ENCODE measurements at regions not wholly inside any gene's neighbourhood (a gene's known extent, or its start where the extent isn't known, plus 50 kb on each side); places are given as distances from the start of the nearest gene placed in this dataset.

DNA sequence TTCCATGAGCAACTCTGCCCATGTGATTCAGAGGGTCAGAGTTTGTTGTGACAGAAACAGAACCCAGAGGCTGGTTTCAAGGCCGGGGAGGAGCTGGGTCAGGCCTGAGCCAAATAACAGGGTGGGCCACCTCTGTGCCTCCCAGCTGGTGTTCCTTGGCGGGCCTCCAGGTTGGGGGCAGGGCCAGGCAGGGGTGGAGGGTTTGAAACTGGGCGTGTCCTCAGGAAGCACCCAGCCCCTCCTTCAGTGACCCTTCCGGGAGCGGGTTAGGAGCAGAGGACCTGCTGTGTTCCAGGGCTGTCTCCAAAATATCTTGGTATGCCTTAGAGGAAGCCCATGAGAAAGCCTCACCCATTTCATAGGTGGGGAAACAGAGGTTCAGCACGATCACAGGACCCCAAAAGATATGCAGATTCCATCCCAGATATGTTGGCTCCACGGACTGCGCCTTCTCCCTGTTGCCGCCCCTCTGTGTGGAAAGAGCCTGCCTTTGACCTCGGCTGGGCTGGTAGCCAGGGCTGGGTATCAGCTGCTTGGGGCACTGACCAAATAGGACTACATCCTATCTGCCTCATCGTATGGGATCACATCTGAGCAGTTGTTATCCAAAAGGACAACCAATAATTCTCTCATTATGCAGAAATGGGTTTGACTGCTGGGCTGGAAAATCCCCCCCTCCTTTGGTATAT lies 74.8 kb upstream of the GLI2 start:
- no peak overlapping the region for H3K4me3 ChIP-seq (ENCODE audit: insufficient read depth, low read length)
- peaks cover 3% of the 10 kb centered on the region for H3K4me1 ChIP-seq (ENCODE audit: insufficient read depth, low read length)
- H2AFZ ChIP-seq (ENCODE audit: low read length) = no peak overlapping the region
- no peaks in the 10 kb centered on the region for H3K9me3 ChIP-seq (ENCODE audit: low read depth, low read length)
- no peaks in the 10 kb centered on the region for H3K79me2 ChIP-seq (ENCODE audit: insufficient read depth, low read length)
- TF ChIP-seq, protein P1, sequence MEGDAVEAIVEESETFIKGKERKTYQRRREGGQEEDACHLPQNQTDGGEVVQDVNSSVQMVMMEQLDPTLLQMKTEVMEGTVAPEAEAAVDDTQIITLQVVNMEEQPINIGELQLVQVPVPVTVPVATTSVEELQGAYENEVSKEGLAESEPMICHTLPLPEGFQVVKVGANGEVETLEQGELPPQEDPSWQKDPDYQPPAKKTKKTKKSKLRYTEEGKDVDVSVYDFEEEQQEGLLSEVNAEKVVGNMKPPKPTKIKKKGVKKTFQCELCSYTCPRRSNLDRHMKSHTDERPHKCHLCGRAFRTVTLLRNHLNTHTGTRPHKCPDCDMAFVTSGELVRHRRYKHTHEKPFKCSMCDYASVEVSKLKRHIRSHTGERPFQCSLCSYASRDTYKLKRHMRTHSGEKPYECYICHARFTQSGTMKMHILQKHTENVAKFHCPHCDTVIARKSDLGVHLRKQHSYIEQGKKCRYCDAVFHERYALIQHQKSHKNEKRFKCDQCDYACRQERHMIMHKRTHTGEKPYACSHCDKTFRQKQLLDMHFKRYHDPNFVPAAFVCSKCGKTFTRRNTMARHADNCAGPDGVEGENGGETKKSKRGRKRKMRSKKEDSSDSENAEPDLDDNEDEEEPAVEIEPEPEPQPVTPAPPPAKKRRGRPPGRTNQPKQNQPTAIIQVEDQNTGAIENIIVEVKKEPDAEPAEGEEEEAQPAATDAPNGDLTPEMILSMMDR (IDR thresholded peaks at IDR 0.05; ENCODE audit: extremely low read depth, low read depth, low read length) = no peak
- H3K27me3 ChIP-seq (ENCODE audit: insufficient read depth, low read length) = no peaks in the 10 kb centered on the region
- DNase-seq (ENCODE audit: insufficient read length, low spot score, missing footprints) = no peak
- no peaks in the 10 kb centered on the region for H4K20me1 ChIP-seq (ENCODE audit: insufficient read depth, low read length)
- H3K4me2 ChIP-seq (ENCODE audit: insufficient read depth, low read length) = peak overlapping the region; percentile 28
- no peak overlapping the region for H3K27ac ChIP-seq (ENCODE audit: low read depth, low read length)
- no peaks in the 10 kb centered on the region for H3K36me3 ChIP-seq (ENCODE audit: insufficient read depth, low read length)

GRCh38 chr2:120661551-120661950 lies 74.1 kb upstream of the GLI2 start:
- H3K36me3 ChIP-seq (ENCODE audit: insufficient read depth, low read length) = no peaks in the 10 kb centered on the region
- peaks cover 4% of the 10 kb centered on the region for H3K9me3 ChIP-seq (ENCODE audit: low read depth, low read length)
- H3K79me2 ChIP-seq (ENCODE audit: insufficient read depth, low read length) = no peaks in the 10 kb centered on the region
- no peak for DNase-seq (ENCODE audit: insufficient read length, low spot score, missing footprints)
- H4K20me1 ChIP-seq (ENCODE audit: insufficient read depth, low read length) = no peaks in the 10 kb centered on the region
- no peak overlapping the region for H3K4me3 ChIP-seq (ENCODE audit: insufficient read depth, low read length)
- TF ChIP-seq, protein P1 (IDR thresholded peaks at IDR 0.05; ENCODE audit: extremely low read depth, low read depth, low read length) = no peak
- H2AFZ ChIP-seq (ENCODE audit: low read length) = peak overlapping the region; percentile 2
- peaks cover 3% of the 10 kb centered on the region for H3K4me1 ChIP-seq (ENCODE audit: insufficient read depth, low read length)
- peak overlapping the region; percentile 28 for H3K4me2 ChIP-seq (ENCODE audit: insufficient read depth, low read length)
- H3K27ac ChIP-seq (ENCODE audit: low read depth, low read length) = no peak overlapping the region
- no peaks in the 10 kb centered on the region for H3K27me3 ChIP-seq (ENCODE audit: insufficient read depth, low read length)

GRCh38 chr2:120662046-120662445 lies 73.6 kb upstream of the GLI2 start:
- TF ChIP-seq, protein P1 (IDR thresholded peaks at IDR 0.05; ENCODE audit: extremely low read depth, low read depth, low read length) = no peak
- DNase-seq (ENCODE audit: insufficient read length, low spot score, missing footprints) = no peak
- Histone ChIP-seq H3K36me3 (ENCODE audit: insufficient read depth, low read length) (no peaks in the 10 kb centered on the region), H4K20me1 (ENCODE audit: insufficient read depth, low read length) (no peaks in the 10 kb centered on the region), H3K4me1 (ENCODE audit: insufficient read depth, low read length) (peaks cover 3% of the 10 kb centered on the region), H3K9me3 (ENCODE audit: low read depth, low read length) (peaks cover 6% of the 10 kb centered on the region), H2AFZ (ENCODE audit: low read length) (no peak overlapping the region), H3K27me3 (ENCODE audit: insufficient read depth, low read length) (no peaks in the 10 kb centered on the region), H3K27ac (ENCODE audit: low read depth, low read length) (no peak overlapping the region), H3K79me2 (ENCODE audit: insufficient read depth, low read length) (no peaks in the 10 kb centered on the region), H3K4me3 (ENCODE audit: insufficient read depth, low read length) (no peak overlapping the region), H3K4me2 (ENCODE audit: insufficient read depth, low read length) (no peak overlapping the region)

DNA sequence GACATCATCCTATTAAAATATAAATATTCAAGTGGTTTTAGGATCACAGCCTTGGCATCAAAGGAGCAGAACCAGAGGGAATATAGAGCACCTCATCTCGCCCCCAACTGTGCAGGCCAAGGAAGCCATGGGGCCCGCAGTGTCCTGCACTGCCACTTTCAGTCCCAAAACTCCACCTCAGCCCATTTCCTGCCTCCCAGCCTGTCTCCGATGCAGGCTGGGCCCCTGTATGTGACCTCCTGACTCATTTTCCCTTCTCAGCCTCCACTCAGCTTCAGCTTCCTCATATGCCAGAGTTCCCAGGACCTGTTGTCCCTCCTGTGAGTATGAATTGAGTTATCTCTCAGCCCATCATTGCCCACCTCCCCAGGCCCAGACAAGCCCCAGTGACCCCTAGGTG lies 72.9 kb upstream of the GLI2 start:
- Histone ChIP-seq H3K27ac (ENCODE audit: low read depth, low read length) (no peak overlapping the region), H3K4me2 (ENCODE audit: insufficient read depth, low read length) (no peak overlapping the region), H3K4me1 (ENCODE audit: insufficient read depth, low read length) (peaks cover 3% of the 10 kb centered on the region), H3K36me3 (ENCODE audit: insufficient read depth, low read length) (no peaks in the 10 kb centered on the region), H3K27me3 (ENCODE audit: insufficient read depth, low read length) (no peaks in the 10 kb centered on the region), H3K9me3 (ENCODE audit: low read depth, low read length) (peaks cover 6% of the 10 kb centered on the region), H4K20me1 (ENCODE audit: insufficient read depth, low read length) (no peaks in the 10 kb centered on the region), H3K79me2 (ENCODE audit: insufficient read depth, low read length) (no peaks in the 10 kb centered on the region), H2AFZ (ENCODE audit: low read length) (no peak overlapping the region), H3K4me3 (ENCODE audit: insufficient read depth, low read length) (no peak overlapping the region)
- TF ChIP-seq, protein P1 (IDR thresholded peaks at IDR 0.05; ENCODE audit: extremely low read depth, low read depth, low read length) = no peak
- no peak for DNase-seq (ENCODE audit: insufficient read length, low spot score, missing footprints)
